ENCODE measurements at regions not wholly inside any gene's neighbourhood (a gene's known extent, or its start where the extent isn't known, plus 50 kb on each side); places are given as distances from the start of the nearest gene placed in this dataset.

DNA sequence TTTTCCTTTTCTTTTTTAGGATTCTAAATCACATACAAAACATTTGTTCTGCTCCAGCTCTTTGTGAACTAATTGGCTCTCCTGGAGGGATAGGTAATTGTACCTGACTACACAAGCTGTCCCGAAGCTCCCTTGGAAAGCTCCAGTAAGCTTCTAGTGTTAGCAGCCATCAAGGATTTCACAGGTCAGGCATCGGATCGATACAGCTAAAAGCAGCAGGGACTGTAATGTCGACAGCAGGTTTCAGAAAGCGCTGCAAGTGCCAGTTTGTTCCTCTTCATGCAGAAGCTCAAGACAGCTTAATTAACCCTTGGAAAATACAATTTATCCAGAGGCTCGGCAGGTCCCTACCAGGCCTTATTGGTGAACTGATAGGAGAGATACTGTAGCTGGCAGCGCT is 87.2 kb upstream of the VRK2 start:
- TF ChIP-seq RCOR1 (IDR thresholded peaks at IDR 0.05; ENCODE audit: low read length): no peak
- TF ChIP-seq, protein P1, sequence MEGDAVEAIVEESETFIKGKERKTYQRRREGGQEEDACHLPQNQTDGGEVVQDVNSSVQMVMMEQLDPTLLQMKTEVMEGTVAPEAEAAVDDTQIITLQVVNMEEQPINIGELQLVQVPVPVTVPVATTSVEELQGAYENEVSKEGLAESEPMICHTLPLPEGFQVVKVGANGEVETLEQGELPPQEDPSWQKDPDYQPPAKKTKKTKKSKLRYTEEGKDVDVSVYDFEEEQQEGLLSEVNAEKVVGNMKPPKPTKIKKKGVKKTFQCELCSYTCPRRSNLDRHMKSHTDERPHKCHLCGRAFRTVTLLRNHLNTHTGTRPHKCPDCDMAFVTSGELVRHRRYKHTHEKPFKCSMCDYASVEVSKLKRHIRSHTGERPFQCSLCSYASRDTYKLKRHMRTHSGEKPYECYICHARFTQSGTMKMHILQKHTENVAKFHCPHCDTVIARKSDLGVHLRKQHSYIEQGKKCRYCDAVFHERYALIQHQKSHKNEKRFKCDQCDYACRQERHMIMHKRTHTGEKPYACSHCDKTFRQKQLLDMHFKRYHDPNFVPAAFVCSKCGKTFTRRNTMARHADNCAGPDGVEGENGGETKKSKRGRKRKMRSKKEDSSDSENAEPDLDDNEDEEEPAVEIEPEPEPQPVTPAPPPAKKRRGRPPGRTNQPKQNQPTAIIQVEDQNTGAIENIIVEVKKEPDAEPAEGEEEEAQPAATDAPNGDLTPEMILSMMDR (IDR thresholded peaks at IDR 0.05): no peak
- TF ChIP-seq, protein P2, sequence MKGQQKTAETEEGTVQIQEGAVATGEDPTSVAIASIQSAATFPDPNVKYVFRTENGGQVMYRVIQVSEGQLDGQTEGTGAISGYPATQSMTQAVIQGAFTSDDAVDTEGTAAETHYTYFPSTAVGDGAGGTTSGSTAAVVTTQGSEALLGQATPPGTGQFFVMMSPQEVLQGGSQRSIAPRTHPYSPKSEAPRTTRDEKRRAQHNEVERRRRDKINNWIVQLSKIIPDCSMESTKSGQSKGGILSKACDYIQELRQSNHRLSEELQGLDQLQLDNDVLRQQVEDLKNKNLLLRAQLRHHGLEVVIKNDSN (IDR thresholded peaks at IDR 0.05; ENCODE audit: borderline replicate concordance, low read depth): no peak
- TF ChIP-seq, protein P3, sequence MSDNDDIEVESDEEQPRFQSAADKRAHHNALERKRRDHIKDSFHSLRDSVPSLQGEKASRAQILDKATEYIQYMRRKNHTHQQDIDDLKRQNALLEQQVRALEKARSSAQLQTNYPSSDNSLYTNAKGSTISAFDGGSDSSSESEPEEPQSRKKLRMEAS (IDR thresholded peaks at IDR 0.05; ENCODE audit: low read depth): no peak
- TF ChIP-seq POLR2AphosphoS5 (IDR thresholded peaks at IDR 0.05; ENCODE audit: low read depth, low read length): no peak
- TF ChIP-seq RXRA (IDR thresholded peaks at IDR 0.05; ENCODE audit: borderline replicate concordance, low read depth): no peak
- TF ChIP-seq EP300 (IDR thresholded peaks at IDR 0.05; ENCODE audit: borderline replicate concordance in 1 of 2, low read depth in 1 of 2, low read length in 1 of 2): no peak
- no peak for TF ChIP-seq SIN3A (IDR thresholded peaks at IDR 0.05; ENCODE audit: borderline replicate concordance, low read depth, low read length)
- no peak for TF ChIP-seq JUND (IDR thresholded peaks at IDR 0.05)
- TF ChIP-seq FOSL2 (IDR thresholded peaks at IDR 0.05; ENCODE audit: borderline replicate concordance, low read depth): no peak
- TF ChIP-seq, protein P4, sequence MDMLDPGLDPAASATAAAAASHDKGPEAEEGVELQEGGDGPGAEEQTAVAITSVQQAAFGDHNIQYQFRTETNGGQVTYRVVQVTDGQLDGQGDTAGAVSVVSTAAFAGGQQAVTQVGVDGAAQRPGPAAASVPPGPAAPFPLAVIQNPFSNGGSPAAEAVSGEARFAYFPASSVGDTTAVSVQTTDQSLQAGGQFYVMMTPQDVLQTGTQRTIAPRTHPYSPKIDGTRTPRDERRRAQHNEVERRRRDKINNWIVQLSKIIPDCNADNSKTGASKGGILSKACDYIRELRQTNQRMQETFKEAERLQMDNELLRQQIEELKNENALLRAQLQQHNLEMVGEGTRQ (IDR thresholded peaks at IDR 0.05; ENCODE audit: borderline replicate concordance, low read depth, low read length): no peak
- no peak for TF ChIP-seq RFX5 (IDR thresholded peaks at IDR 0.05; ENCODE audit: low read length)
- no peak for TF ChIP-seq SMC3 (IDR thresholded peaks at IDR 0.05; ENCODE audit: low read depth, low read length)
- no peak for TF ChIP-seq NFIC (IDR thresholded peaks at IDR 0.05; ENCODE audit: borderline replicate concordance)
